Medulla oblongata (tissue), 1 donor: ENCODE measurements at regions not wholly inside any gene's neighbourhood (a gene's known extent, or its start where the extent isn't known, plus 50 kb on each side); places are given as distances from the start of the nearest gene placed in this dataset.
A peak's percentile ranks its signal among the peaks of the same experiment; 100 is the strongest.
"Not testable (repeated sequence)": the region's sequence is repeated elsewhere in the genome, so short reads cannot be mapped to it uniquely, and the experiment has no call there.

Experiments
- DNase-seq: peaks from one replicate; pipeline ENCODE4 v3.0.0-alpha.2; 2015; ENCODE audit errors: extremely low spot score

GRCh38 chr15:29648415-29648814, 173.9 kb downstream of the TJP1 start:
- DNase-seq: not testable (repeated sequence)

DNA sequence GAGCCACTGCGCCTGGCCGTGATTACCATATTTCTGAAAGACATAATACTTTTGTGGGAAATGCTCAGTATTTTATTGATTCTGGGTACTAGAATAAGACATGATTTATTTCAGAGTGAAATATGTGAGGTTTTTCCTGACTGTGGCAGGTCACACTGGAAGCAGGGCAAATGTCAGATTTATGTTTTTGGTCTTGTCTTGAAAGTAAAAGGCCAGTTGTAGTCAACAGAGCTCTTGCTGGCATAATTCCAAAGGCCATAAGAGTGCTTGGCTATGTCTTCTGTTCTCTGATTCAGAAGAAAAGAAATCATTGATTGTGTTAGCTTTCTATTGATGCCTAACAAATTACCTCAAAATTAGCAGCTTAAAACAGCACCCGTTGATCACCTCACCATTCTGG, 176.4 kb downstream of the TJP1 start:
- no peak for DNase-seq

GRCh38 chr15:29644361-29644760, 177.9 kb downstream of the TJP1 start:
- DNase-seq: not testable (repeated sequence)

GRCh38 chr15:29638781-29639180, 183.5 kb downstream of the TJP1 start:
- no peak for DNase-seq

- no peak for DNase-seq
These were observed 184.3 kb downstream of the TJP1 start for GRCh38 chr15:29638011-29638410.

- DNase-seq: no peak
These were observed 184.7 kb downstream of the TJP1 start for GRCh38 chr15:29637555-29637954.

- DNase-seq: peak; percentile 64
These were observed 185.3 kb downstream of the TJP1 start for GRCh38 chr15:29636921-29637320.

DNA sequence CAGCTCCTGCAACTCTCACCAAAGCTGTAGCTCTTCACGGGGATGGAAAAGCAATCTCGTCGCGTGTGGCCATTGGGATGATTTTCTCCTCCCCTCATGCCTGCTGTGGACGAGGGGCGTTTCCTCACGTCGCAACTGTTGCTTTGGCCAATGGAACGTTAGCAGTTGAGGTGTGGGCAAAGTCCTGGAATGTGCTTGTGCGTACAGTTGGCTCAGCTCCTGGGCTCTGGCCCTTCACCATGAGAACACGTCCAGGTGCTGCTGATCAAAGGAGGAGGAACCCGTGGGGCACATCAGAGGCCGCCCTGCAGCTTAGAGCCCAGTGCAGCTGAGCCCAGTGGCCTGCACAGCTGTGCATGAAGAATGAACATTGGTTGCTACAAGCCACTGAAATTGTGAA, 186.1 kb downstream of the TJP1 start:
- DNase-seq: no peak

DNA sequence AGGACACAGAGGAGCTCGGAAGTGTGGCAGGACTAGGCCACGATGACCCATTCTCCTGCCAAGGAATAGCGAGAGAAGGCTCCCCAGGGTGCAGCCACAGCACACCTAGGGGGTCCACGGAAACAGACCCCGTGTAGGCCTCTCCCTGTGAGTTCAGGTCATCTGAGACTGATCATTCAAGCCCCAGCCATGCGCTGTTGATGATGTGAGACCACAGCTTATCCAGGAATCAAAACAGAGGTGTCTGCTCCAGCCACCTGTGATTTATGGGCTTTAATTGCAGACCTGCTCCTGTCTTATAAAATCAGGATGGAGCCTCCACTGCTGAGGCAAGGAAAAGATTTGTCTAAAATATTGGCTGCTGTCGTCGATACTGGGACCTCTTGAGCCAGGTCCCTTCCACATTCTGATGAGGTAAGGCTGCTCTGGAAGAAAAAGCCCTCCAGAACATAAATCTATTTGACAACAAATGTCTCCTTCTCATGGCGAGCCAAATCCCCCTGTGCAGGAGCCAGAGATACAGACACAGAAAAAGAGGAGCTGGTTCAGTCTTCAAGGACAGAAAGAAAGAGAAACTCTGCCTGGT, 186.7 kb downstream of the TJP1 start:
- no peak for DNase-seq

DNA sequence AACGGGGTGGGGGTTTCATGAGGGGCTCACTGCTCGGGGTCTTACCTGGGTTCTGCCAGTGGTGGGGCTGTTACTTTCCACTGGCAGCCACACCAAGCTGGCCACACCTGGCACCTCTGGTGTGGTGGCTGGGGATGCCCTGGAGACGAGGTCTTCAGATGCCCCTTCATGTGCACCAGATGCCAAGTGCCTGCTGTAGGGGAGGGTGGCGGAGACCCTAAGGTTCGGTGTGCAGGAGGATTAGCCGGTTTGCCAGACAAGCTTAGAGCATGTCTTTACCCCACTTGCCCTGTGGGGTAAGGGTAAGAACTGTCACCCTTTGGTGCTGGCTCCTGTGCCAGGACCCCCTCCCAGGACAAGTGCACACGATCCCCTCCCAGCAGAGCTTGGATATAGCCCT, 188.3 kb downstream of the TJP1 start:
- no peak for DNase-seq

DNA sequence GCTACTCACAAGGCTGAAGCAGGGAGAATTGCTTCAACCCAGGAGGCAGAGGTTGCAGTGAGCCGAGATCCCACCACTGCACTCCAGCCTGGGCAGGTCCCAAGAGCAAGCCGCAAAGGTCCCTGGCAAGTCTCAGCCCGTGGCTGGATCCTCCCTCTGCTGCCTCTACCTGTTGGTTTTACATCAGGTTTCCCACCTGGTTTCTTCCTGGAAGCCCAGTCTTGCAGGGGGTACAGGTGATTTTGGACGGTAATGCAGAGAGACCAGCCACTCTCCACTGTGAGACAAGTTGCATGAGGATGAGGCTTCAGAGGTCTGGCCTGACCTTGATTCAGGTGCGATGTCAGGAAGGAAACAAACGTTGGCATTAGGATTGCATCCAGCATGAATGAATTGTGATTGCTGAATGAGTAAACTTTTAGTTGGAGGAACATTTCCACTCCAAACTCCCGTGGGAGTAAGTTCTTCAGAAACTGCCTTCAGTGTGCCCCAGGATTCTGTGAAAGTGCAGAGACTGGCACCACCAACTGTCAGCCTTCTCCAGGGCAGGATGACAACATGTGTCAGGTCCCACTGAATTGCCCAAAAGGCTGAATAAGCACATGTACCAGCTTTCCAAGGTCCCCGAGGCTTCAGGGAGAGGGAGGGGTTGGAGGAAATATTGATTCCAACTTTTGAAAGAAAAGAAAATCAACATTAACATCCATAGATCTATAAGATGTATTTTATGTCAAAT, 189.4 kb downstream of the TJP1 start:
- no peak for DNase-seq

GRCh38 chr15:29631076-29632070, 190.9 kb downstream of the TJP1 start:
- no peak for DNase-seq

GRCh38 chr15:29624271-29624670, 198.0 kb downstream of the TJP1 start:
- DNase-seq: no peak

DNA sequence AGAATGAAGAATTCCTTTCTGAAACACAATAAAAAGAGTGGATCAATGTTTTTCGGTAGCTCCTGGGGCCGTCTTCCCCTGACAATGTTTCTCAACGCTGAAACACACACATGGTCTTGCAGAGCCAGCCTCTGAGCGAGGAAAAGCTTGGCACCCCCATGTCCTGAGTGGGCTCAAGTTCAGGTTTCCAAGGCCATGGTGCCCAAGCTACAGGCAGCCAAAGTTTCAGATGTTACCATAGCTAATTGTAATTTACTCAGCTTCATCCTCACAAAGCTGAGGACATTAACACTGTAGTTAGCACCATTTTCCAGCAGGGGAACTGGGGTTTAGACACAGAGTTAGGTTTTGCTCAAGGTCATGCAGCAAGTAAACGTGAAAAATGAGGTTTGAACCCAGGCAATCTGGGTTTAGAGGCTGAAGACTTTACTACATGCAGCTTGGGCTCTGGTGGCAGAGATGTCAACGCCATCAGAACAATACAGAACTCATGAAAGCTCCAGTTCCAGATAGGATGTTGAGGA, 199.1 kb downstream of the TJP1 start:
- peak; percentile 50 for DNase-seq

DNA sequence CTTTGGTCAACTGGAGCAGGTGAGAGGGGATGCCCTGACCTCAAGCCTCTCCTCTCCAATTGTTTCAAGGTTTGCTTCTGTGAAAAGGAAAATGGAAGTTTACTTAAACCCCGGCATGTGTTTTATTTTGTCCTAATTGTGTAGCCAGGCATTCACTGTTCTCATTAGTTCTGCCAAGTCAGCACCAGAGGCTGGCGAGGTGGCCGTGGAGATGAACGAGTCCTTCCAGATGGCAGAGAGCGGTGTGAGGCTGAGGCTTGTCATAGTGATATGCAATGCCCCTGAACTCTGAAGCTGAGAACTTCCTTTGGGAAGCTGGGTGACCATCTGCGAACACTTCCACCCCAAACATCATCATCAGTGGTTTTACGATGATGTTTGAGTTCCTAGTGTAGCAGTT, 199.6 kb downstream of the TJP1 start:
- no peak for DNase-seq

DNA sequence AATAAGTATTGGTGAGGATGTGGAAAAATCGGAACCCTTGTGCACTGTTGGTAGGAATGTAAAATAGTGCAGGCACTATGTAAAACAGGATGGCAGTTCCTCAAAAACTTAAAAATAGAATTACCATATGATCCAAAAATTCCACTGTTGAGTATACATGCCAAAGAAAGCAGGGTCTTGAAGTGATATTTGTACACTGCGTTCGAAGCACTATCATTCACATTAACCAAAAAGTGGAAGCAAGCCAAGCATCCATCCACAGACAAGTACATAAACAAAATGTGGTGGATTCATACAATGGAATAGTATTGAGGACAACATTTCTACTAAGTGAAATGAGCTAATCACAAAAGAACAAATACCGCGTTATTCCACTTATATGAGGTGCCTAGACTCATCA, 200.7 kb downstream of the TJP1 start:
- no peak for DNase-seq

GRCh38 chr15:29618586-29618985, 203.7 kb downstream of the TJP1 start:
- no peak for DNase-seq

DNA sequence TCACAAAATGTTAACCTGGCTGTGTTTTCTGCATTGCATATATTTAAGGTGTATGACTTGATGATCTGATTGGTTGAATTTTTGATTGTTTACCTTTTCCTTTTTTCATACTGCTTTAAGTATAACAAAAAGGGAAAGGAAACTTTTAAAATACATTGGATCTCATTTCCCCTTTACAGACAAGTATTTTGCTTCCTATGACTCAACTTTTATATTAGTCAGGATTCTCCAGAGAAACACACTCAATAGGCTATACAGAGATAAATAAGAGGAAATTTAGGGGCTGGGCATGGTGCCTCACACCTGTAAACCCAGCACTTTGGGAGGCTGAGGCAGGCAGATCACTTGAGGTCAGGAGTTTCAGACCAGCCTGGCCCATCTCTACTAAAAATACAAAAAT, 205.8 kb downstream of the TJP1 start:
- DNase-seq: no peak

DNA sequence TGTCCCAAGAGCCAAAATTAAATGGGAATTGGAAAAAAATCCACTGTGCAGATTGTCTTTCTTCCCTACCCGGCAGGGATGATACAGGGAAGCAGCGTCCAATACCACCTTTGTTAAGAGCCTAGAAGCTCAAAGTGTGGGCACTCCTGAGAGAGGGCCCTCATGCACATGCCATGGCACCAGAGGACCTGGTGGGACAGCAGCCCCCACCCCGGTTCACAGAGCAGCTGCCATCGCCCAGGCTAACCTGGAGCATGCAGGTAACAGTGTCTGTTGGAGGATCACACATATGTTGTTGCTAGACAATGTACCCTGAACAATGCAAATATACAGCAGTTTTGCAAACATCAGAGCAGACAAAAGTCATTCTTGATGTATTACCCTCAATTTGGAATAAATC, 206.5 kb downstream of the TJP1 start:
- DNase-seq: no peak

- DNase-seq: no peak
These were observed 208.3 kb downstream of the TJP1 start for GRCh38 chr15:29613951-29614382.

DNA sequence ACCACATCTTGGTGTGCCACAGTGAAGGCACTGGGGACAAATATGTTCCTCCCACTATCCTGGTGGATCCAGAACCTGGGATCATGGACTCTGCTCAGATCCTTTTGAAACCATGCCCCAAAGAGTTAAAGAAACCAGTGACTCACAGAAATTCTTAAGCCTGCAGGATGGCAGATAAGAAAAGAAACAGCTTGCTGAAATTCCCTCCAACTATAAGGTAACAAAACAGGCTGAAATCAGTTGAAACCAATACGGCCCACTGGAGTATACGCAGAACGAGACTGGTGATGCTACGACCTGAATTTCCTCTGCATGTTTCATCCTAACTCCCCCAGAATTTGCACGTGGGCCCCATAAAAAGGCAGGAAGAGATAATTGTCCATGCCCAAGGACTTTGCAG, 209.6 kb downstream of the TJP1 start:
- DNase-seq: no peak

GRCh38 chr15:29612096-29612495, 210.2 kb downstream of the TJP1 start:
- no peak for DNase-seq
